NAMALWA (cell line): ENCODE measurements at regions not wholly inside any gene's neighbourhood (a gene's known extent, or its start where the extent isn't known, plus 50 kb on each side); places are given as distances from the start of the nearest gene placed in this dataset.
"Not testable (repeated sequence)": the region's sequence is repeated elsewhere in the genome, so short reads cannot be mapped to it uniquely, and the experiment has no call there.

Experiments used
- DNase-seq: peaks from one replicate; pipeline ENCODE4 v3.0.0-alpha.2; 2015; ENCODE audit warnings: low spot score

DNA sequence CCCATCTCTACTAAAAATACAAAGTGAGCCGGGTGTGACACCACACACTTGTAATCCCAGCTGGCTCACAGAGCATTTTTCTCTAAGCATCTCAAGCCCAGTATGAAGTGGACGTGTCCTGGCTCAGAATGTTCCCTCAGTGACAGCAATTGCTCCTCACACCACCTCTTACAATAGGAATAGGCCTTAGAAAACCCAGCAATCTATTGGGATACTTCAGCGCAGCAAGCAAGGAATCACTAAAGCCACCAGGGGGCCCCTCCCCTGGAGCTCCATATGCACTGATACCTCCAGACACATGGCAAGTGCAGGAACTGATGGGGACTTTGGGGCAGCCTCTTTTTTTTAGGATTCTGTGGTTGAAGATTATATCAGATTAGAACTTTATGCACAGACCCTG, 82.5 kb upstream of the GOLGA6L6 start:
- DNase-seq = not testable (repeated sequence)

DNA sequence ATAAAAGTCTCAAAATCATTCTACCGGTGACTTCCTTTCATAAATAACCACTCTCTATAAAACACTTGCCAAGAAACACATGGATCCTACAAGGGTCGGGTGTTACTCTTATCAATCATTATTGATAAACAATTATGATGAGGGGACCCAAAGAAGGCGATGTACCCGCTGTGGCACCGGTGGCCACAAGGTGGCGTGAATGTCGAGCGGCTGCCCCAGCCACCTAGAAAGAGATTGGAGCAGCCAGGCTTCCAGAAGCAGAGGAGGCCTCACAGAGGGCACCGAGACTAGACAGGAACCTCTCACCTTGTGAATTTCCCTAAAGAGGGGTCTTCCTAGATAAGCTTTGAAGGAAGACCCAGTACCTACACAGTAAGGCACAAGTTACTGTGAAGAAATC, 80.5 kb upstream of the GOLGA6L6 start:
- not testable (repeated sequence) for DNase-seq

DNA sequence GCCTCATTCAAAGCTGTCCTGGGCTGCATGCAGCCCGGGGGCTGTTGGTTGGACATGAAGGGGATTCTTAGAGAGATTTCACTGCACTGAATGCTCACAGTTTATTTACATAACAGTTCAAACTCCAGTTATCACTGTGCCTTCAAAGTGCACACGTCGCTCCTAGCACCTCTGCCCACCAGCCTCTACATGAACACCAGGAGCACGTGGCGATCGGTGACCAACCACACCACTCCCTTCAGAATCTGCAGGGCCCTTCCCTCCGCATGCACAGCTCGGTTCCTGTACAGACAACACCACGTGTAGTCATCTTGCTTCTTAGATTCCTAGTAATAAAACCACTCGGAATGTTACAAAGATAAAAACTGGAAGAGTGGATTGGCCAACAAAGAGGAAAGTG, 72.9 kb upstream of the GOLGA6L6 start:
- DNase-seq = not testable (repeated sequence)

DNA sequence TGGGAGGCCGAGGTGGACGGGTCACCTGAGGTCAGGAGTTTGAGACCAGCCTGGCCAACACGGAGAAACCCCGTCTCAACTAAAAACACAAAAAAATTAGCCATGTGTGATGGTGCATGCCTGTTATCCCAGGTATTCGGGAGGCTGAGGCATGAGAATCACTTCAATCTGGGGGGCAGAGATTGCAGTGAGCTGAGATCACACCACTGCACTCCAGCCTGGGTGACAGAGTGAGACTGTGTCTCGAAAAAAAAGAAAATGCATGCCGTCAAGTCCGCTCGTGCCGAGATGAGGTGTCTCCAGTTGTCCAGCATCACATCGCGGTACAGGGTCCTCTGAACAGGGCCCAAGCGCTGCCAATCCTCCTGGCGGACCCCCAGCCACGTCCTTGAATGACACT, 71.2 kb upstream of the GOLGA6L6 start:
- DNase-seq = not testable (repeated sequence)

DNA sequence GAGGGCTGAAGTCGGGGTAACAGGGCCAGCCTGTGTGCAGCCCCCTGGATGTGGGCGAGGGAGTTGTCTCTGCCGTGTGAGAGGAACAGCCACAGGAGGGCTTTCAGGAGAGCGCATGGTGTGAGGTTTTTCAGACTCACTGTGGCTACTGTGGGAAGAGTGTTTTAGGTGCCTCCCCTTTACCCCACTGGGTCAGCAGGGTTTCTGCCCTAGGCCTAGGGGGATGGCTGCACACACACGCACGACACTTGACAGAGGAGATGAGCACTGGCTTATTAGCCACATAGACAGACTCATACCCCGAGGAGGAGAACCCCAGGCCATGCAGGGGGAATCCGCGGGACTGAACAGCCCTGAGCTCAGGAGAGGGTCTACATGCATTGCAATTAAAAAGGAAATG, 70.8 kb upstream of the GOLGA6L6 start:
- not testable (repeated sequence) for DNase-seq

DNA sequence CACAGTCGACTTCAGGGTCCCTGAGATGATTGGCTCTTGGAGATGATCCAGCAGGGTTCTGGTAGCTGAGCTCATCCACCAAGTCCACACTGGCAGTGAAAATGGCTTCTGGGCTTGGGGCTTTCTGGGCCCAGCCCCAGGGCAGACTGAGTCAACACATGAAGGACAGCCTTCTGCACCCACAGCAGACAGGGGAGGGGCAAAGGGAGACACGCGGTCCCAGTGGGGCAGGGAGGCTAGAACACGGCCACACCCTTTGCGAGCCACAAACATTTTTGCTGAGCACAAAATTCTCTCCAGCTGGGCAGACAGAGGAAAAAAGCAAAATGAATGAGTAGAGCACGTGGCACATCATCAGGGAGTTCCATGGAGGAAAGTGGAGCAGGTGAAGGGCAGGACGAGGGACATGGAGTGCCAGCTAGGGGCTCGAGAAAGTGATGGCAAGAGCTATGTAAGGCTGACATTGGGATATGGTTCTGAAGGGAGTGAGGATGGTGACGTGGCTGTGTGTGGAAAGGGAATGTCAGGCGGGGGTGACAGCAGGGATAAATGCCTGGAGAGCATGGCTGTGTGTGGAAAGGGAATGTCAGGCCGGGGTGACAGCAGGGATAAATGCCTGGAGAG, 70.2 kb upstream of the GOLGA6L6 start:
- not testable (repeated sequence) for DNase-seq

DNA sequence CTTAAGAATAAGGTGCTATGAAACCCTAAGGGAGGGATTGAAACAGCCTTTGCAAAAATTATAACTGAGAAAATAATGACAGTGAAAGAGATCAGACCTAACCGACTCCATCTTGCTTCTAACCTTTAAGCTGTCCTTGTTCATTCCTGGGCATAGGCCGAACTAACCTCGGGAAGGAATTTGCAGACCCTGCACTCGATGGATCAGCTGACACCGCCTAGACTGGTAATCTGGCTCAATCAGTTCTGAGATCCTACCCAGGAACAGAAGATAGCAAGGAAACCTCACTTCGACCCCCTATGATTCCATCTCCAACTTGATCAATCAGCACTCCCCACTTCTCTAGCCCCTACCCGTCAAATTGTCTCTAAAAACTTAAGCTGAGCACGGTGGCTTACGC, 66.6 kb upstream of the GOLGA6L6 start:
- DNase-seq = not testable (repeated sequence)

DNA sequence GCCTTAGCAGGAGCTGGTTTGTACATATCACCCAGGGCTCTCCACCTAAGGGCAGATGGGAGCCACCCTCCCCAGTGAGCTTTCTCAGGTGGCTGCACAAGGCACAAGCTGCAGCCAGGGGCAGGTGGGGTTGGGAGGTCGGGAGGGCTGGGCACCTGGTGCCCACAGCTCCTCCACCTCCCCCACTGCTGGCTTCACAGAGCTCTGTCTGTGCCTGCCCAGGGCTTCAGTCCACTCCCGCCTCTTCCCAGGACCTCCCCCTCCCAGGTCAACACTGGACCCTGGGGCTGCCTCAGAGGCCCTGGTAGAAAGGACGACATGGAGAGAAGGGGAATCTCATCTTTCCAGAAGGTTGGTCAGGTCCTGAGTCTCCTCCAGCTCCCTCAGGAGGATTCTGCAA, 55.6 kb upstream of the GOLGA6L6 start:
- not testable (repeated sequence) for DNase-seq

DNA sequence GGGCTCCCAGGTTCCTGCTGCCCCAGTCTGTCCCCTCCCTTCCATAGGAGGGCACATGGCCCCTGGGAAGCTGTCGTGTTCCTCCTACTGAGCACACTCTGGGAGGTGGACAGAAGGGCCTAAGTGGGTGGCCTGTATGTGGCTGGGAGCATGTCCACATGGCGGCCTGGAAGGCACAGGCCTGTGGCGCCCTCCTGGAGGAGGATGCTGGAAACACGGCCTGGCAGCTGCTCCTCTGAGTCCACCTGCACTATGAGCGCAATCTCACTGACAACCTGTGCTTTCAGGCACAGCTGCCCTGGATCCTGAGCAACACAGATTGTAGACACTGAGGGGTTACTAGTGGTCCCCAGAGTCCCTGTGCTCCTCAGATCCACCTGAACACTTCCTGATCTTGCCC, 52.6 kb upstream of the GOLGA6L6 start:
- DNase-seq = not testable (repeated sequence)

DNA sequence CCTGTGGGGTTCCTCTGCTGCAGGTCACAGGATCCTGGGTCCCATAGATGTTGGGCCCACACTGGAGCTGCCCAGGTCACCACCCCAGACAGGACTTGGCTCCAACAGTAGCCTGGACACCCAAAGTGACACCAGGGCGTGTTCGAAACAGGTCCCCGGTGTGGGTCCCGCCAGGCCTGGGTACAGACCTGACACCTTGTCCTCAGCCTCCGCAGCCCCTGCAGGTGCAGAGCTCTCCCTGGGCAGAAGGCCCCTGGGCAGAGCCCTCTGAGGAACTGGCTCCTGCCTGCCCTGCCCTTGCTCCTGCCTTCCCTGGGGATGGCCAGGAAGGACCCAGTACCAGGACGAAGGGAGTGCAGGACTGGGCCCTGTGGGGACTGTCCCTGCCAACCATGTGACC, 50.3 kb upstream of the GOLGA6L6 start:
- DNase-seq = not testable (repeated sequence)
